ENCODE measurements at regions not wholly inside any gene's neighbourhood (a gene's known extent, or its start where the extent isn't known, plus 50 kb on each side); places are given as distances from the start of the nearest gene placed in this dataset.

- no peak overlapping the region for H3K4me3 ChIP-seq (ENCODE audit: low read depth, low read length)
- TF ChIP-seq, protein P1, sequence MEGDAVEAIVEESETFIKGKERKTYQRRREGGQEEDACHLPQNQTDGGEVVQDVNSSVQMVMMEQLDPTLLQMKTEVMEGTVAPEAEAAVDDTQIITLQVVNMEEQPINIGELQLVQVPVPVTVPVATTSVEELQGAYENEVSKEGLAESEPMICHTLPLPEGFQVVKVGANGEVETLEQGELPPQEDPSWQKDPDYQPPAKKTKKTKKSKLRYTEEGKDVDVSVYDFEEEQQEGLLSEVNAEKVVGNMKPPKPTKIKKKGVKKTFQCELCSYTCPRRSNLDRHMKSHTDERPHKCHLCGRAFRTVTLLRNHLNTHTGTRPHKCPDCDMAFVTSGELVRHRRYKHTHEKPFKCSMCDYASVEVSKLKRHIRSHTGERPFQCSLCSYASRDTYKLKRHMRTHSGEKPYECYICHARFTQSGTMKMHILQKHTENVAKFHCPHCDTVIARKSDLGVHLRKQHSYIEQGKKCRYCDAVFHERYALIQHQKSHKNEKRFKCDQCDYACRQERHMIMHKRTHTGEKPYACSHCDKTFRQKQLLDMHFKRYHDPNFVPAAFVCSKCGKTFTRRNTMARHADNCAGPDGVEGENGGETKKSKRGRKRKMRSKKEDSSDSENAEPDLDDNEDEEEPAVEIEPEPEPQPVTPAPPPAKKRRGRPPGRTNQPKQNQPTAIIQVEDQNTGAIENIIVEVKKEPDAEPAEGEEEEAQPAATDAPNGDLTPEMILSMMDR (IDR thresholded peaks at IDR 0.05; ENCODE audit: insufficient read depth, low read length): no peak
- peak; percentile 21 for DNase-seq (ENCODE audit: low read depth)
Measured at GRCh38 chr12:12018454-12018853, 52.3 kb upstream of the BCL2L14 start.

GRCh38 chr12:12019881-12020280 is 50.9 kb upstream of the BCL2L14 start:
- H3K4me3 ChIP-seq (ENCODE audit: low read depth, low read length): no peak overlapping the region
- no peak for DNase-seq (ENCODE audit: low read depth)
- TF ChIP-seq, protein P1 (IDR thresholded peaks at IDR 0.05; ENCODE audit: insufficient read depth, low read length): no peak

DNA sequence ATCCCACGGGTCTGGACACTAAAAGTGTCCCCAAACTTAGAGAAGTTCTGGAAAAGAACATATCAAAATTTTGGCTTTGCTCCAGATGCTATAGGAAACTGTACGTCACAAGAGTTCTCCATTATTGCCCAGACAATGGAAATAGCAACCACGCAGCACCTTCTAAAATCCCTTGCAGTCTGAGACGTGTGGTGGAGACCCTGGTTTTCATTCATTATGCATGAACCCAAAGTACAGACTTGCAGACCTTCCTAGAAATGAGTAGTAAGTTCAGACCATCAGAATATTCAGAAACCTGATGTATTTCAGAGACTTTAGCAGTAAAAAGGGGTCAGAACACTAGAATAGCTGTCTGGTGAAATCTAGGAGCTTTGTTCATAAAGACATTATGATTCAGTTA is 50.0 kb upstream of the BCL2L14 start:
- TF ChIP-seq, protein P1 (IDR thresholded peaks at IDR 0.05; ENCODE audit: insufficient read depth, low read length): no peak

More for the DNA sequence above, 50.0 kb upstream of the BCL2L14 start:
- H3K4me3 ChIP-seq (ENCODE audit: low read depth, low read length): no peak overlapping the region
- no peak for DNase-seq (ENCODE audit: low read depth)

Measured in fibroblast of the aortic adventitia (primary cell).